Neural cell (in vitro differentiated cells): ENCODE measurements at regions not wholly inside any gene's neighbourhood (a gene's known extent, or its start where the extent isn't known, plus 50 kb on each side); places are given as distances from the start of the nearest gene placed in this dataset.

Experiments
- H2AFZ ChIP-seq: fragments of 200-600, 300-800 bp; sonication (generic), shearing (Covaris generic); 2 replicates; pipeline ENCODE4 v1.6.0; 2014; ENCODE audit warnings: low read depth, mild to moderate bottlenecking, antibody characterized with exemption, low read length, moderate library complexity
- H3F3A ChIP-seq: fragments of 200-600 bp; shearing (Covaris generic); 2 replicates; pipeline ENCODE4 v1.6.1; 2016; ENCODE audit warnings: mild to moderate bottlenecking, moderate library complexity, mixed read lengths, antibody characterized with exemption, low read length; ENCODE audit not compliant: insufficient read depth, poor library complexity, severe bottlenecking
- H3K27ac ChIP-seq: fragments of 200-600, 300-800 bp; sonication (generic), shearing (Covaris generic); 2 replicates; pipeline ENCODE4 v1.5.1; 2014; ENCODE audit warnings: mild to moderate bottlenecking, low read length, moderate library complexity
- H3K27me3 ChIP-seq: fragments of 300-800, 200-600 bp; sonication (generic), shearing (Covaris generic); 2 replicates; pipeline ENCODE4 v1.6.0; 2014; ENCODE audit warnings: mild to moderate bottlenecking, low read depth, low read length, moderate library complexity; ENCODE audit not compliant: insufficient read depth
- H3K36me3 ChIP-seq: fragments of 300-800, 200-600 bp; sonication (generic), shearing (Covaris generic); 2 replicates; pipeline ENCODE4 v1.5.1; 2014; ENCODE audit warnings: mild to moderate bottlenecking, antibody characterized with exemption, low read length, moderate library complexity; ENCODE audit not compliant: insufficient read depth
- H3K4me2 ChIP-seq: fragments of 300-800, 200-600 bp; sonication (generic), shearing (Covaris generic); 2 replicates; pipeline ENCODE4 v1.6.0; 2014; ENCODE audit warnings: mild to moderate bottlenecking, low read length
- H3K4me3 ChIP-seq: fragments of 300-800, 200-600 bp; sonication (generic), shearing (Covaris generic); 2 replicates; pipeline ENCODE4 v1.5.1; 2014; ENCODE audit warnings: mild to moderate bottlenecking, low read length, moderate library complexity
- H3K79me2 ChIP-seq: fragments of 200-600 bp; shearing (Covaris generic); replicated peaks from 2 replicates; pipeline ENCODE4 v1.6.0; 2014; ENCODE audit warnings: mild to moderate bottlenecking, low read length, moderate library complexity; ENCODE audit not compliant: insufficient read depth
- H3K9ac ChIP-seq: fragments of 300-800, 200-600 bp; sonication (generic), shearing (Covaris generic); 2 replicates; pipeline ENCODE4 v1.6.1; 2016; ENCODE audit warnings: mild to moderate bottlenecking, low read length, mixed read lengths
- H3K9me2 ChIP-seq: fragments of 200-600 bp; shearing (Covaris generic); 2 replicates; pipeline ENCODE4 v1.6.1; 2016; ENCODE audit warnings: mild to moderate bottlenecking, low read length, mixed read lengths; ENCODE audit not compliant: insufficient read depth
- H3K9me3 ChIP-seq: fragments of 200-600, 300-800 bp; sonication (generic), shearing (Covaris generic); 2 replicates; pipeline ENCODE4 v1.6.1; 2016; ENCODE audit warnings: mild to moderate bottlenecking, mixed run types, low read length, moderate library complexity, mixed read lengths
- H4K20me1 ChIP-seq: fragments of 200-600 bp; shearing (Covaris generic); 2 replicates; pipeline ENCODE4 v1.6.1; 2016; ENCODE audit warnings: mild to moderate bottlenecking, mixed run types; ENCODE audit not compliant: insufficient read depth
- CTCF ChIP-seq: fragments of 450-650 bp; IDR thresholded peaks from 2 replicates; pipeline ENCODE4 v1.5.1; 2014; ENCODE audit warnings: antibody characterized with exemption, mild to moderate bottlenecking, moderate library complexity; ENCODE audit not compliant: poor library complexity, severe bottlenecking
- EP300 ChIP-seq: fragments of 450-650 bp; conservative IDR thresholded peaks from 2 replicates; pipeline ENCODE4 v1.6.1; 2014; ENCODE audit warnings: antibody characterized with exemption, mild to moderate bottlenecking, moderate library complexity; ENCODE audit not compliant: poor library complexity, severe bottlenecking
- MXI1 ChIP-seq: fragments of 450-650 bp; conservative IDR thresholded peaks from 2 replicates; pipeline ENCODE4 v1.6.1; 2014; ENCODE audit warnings: antibody characterized with exemption, mild to moderate bottlenecking; ENCODE audit not compliant: poor library complexity, severe bottlenecking
- RAD21 ChIP-seq: fragments of 450-650 bp; conservative IDR thresholded peaks from 2 replicates; pipeline ENCODE4 v1.6.1; 2014; ENCODE audit warnings: antibody characterized with exemption, mild to moderate bottlenecking, moderate library complexity
- REST ChIP-seq: IDR thresholded peaks from 2 replicates; pipeline ENCODE4 v1.6.1; 2012; ENCODE audit warnings: borderline replicate concordance
- SMC3 ChIP-seq: fragments of 450-650 bp; conservative IDR thresholded peaks from 2 replicates; pipeline ENCODE4 v1.6.1; 2014; ENCODE audit warnings: antibody characterized with exemption, mild to moderate bottlenecking, moderate library complexity; ENCODE audit not compliant: poor library complexity
- TAF1 ChIP-seq: IDR thresholded peaks from 2 replicates; pipeline ENCODE4 v1.6.1; 2012; ENCODE audit warnings: low read depth

- no peak overlapping the region for H3K9ac ChIP-seq
- H3K79me2 ChIP-seq, result no peaks in the 10 kb centered on the region
- H3K9me2 ChIP-seq, result no peaks in the 10 kb centered on the region
- no peak overlapping the region for H3K4me2 ChIP-seq
- H3K27me3 ChIP-seq, result no peaks in the 10 kb centered on the region
- TF ChIP-seq TAF1 (no peak), CTCF (no peak), RAD21 (no peak), MXI1 (no peak), REST (no peak), SMC3 (no peak)
- no peaks in the 10 kb centered on the region for H3F3A ChIP-seq
- no peak overlapping the region for H3K4me3 ChIP-seq
- no peaks in the 10 kb centered on the region for H4K20me1 ChIP-seq
- H3K27ac ChIP-seq, result no peak overlapping the region
- no peaks in the 10 kb centered on the region for H3K36me3 ChIP-seq
- no peaks in the 10 kb centered on the region for H3K9me3 ChIP-seq
- no peak overlapping the region for H2AFZ ChIP-seq
These were observed 170.6 kb upstream of the TMTC4 start for GRCh38 chr13:100845128-100845757.

- TF ChIP-seq EP300 (no peak), CTCF (no peak)
- Histone ChIP-seq H3K4me3 (no peak overlapping the region), H3K9me2 (no peaks in the 10 kb centered on the region), H3K79me2 (no peaks in the 10 kb centered on the region), H3F3A (no peaks in the 10 kb centered on the region), H3K4me2 (no peak overlapping the region), H2AFZ (no peak overlapping the region), H3K9ac (no peak overlapping the region), H4K20me1 (no peaks in the 10 kb centered on the region), H3K27ac (no peak overlapping the region), H3K36me3 (no peaks in the 10 kb centered on the region), H3K27me3 (no peaks in the 10 kb centered on the region), H3K9me3 (no peaks in the 10 kb centered on the region)
These were observed 167.5 kb upstream of the TMTC4 start for GRCh38 chr13:100842136-100842535.
